ENCODE measurements at regions not wholly inside any gene's neighbourhood (a gene's known extent, or its start where the extent isn't known, plus 50 kb on each side); places are given as distances from the start of the nearest gene placed in this dataset.

DNA sequence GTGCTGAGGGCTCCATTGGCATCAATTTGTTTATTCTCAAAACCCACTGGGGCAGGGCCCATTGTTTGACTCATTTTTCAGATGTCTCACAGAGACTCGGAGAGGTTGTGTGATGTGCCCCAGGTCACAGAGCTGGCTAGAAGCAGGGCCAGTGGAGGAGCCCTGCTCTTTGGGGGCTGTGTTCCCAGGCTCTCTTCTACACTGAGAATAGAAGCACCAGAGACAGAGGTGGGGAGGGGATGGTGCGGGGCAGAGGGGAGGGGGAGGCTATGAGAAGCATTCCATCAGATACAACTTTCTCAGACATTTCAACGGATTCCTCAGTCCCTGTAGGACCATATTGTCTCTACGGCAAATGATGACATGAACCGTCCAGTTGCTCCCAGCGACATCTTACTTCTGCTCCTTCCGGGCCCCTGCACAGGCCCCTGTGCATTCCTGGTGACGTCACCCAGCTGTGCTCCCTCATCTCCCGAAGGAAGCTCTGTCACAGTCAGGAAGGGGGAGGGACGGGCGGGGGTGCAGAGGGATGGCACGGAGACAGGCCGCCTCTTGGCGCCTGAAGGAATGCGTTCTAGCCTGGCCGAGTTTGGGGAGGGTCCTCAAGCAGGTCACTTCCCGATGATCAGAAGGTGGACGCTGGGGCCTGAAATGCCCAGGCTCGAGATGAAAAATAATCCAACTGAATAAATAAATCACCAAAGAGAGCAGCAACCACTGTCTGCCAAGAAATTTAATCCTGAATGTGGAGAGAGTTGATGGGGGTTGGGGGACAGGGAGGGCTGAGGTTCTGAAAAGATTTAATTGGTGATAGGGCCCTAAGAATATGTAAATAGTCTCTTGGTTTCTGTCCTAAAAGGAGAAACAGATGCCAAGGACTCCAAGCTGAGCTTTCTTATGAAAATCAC lies 114.1 kb downstream of the NOG start:
- TF ChIP-seq POLR2AphosphoS5 (IDR thresholded peaks at IDR 0.05; ENCODE audit: low read depth, low read length) = no peak
- TF ChIP-seq, protein P1, sequence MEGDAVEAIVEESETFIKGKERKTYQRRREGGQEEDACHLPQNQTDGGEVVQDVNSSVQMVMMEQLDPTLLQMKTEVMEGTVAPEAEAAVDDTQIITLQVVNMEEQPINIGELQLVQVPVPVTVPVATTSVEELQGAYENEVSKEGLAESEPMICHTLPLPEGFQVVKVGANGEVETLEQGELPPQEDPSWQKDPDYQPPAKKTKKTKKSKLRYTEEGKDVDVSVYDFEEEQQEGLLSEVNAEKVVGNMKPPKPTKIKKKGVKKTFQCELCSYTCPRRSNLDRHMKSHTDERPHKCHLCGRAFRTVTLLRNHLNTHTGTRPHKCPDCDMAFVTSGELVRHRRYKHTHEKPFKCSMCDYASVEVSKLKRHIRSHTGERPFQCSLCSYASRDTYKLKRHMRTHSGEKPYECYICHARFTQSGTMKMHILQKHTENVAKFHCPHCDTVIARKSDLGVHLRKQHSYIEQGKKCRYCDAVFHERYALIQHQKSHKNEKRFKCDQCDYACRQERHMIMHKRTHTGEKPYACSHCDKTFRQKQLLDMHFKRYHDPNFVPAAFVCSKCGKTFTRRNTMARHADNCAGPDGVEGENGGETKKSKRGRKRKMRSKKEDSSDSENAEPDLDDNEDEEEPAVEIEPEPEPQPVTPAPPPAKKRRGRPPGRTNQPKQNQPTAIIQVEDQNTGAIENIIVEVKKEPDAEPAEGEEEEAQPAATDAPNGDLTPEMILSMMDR (IDR thresholded peaks at IDR 0.05) = no peak

Data from Panc1 (cell line).